Breast epithelium (tissue), 4 donors: ENCODE measurements at regions not wholly inside any gene's neighbourhood (a gene's known extent, or its start where the extent isn't known, plus 50 kb on each side); places are given as distances from the start of the nearest gene placed in this dataset.

Experiments used
- DNase-seq, 2 donors: peaks; one replicate each; pipeline ENCODE4 v3.0.0-alpha.2; 2019; ENCODE audit warnings: low spot score in 2 of 2
- H3K27ac ChIP-seq, 2 donors: fragments of 200-600 bp; sonication (generic) in 1 of 2; one replicate each; pipeline ENCODE4 v1.5.1; 2016 to 2019; ENCODE audit warnings: mild to moderate bottlenecking in 1 of 2
- H3K27me3 ChIP-seq, 2 donors: fragments of 200-600 bp; sonication (generic) in 1 of 2; one replicate each; pipeline versions ENCODE4 v1.5.1 to v1.6.0; 2017 to 2019; ENCODE audit warnings: control low read depth in 1 of 2, mild to moderate bottlenecking in 1 of 2
- H3K36me3 ChIP-seq: fragments of 200-600 bp; one replicate; pipeline ENCODE4 v1.5.1; 2019
- H3K4me1 ChIP-seq, 2 donors: fragments of 200-600 bp; sonication (generic); one replicate each; pipeline ENCODE4 v1.5.1; 2016 to 2019; ENCODE audit warnings: control low read depth in 1 of 2
- H3K4me3 ChIP-seq, 3 donors: fragments of 200-600 bp; sonication (generic); 1 replicate in 2 of 3; 2 replicates in 1 of 3; pipeline ENCODE4 v1.5.1; 2016 to 2019; ENCODE audit warnings: mild to moderate bottlenecking in 3 of 3, moderate library complexity in 2 of 3
- H3K9me3 ChIP-seq, 2 donors: fragments of 200-600 bp; sonication (generic) in 1 of 2; one replicate each; pipeline ENCODE4 v1.5.1; 2016 to 2019; ENCODE audit warnings: control low read depth in 1 of 2
- POLR2A ChIP-seq: fragments of 450-650 bp; IDR thresholded peaks from one replicate; pipeline ENCODE4 v1.6.1; 2016; ENCODE audit warnings: antibody characterized with exemption, mild to moderate bottlenecking, moderate library complexity
- POLR2AphosphoS5 ChIP-seq, 3 donors: sonication (generic); formaldehyde crosslinking; IDR thresholded peaks; one replicate each; pipeline ENCODE4 v1.6.1; 2017; ENCODE audit warnings: antibody characterized with exemption in 3 of 3
- intact Hi-C: fragments of 100-400 bp; cut with DNase I; formaldehyde crosslinking; loops from one replicate; pipeline ENCODE4 v1.15.1; 2023; ENCODE audit warnings: low total_unique reads
- TF ChIP-seq, protein P1 (sequence below), 3 donors: fragments of 450-650 bp; IDR thresholded peaks; one replicate each; pipeline ENCODE4 v1.5.1; 2016 to 2017; ENCODE audit warnings: antibody characterized with exemption in 3 of 3, mild to moderate bottlenecking in 3 of 3, moderate library complexity in 3 of 3

DNA sequence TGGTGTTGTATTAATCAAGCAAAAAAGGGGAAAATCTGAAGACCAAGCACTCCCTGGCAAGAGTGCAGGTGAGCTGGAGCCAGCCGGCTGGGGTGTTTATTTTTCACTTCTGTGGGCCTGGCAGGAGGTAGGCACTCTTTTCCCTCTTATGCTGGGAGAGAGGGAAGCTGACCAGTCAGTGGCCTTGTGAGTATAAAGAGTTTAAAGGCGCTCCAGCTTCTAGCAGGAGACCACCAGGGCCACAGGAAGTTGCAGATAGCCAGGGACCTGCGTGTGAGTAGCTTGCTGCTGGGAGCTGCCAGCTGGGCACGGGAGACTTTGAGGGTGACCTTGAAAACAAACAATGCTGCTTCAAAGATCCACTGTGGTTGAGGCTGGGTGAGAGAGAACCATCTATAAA lies 217.4 kb upstream of the PWP1 start:
- DNase-seq = no peak
- H3K4me1 ChIP-seq = no peaks in the 10 kb centered on the region
- H3K27ac ChIP-seq = no peak overlapping the region
- H3K9me3 ChIP-seq = no peaks in the 10 kb centered on the region
- H3K36me3 ChIP-seq = no peaks in the 10 kb centered on the region
- no peak overlapping the region for H3K4me3 ChIP-seq
- no peaks in the 10 kb centered on the region for H3K27me3 ChIP-seq
- intact Hi-C loops = no loop called here
- TF ChIP-seq POLR2A (no peak), POLR2AphosphoS5 (IDR thresholded peaks at IDR 0.05) (no peak)
- TF ChIP-seq, protein P1, sequence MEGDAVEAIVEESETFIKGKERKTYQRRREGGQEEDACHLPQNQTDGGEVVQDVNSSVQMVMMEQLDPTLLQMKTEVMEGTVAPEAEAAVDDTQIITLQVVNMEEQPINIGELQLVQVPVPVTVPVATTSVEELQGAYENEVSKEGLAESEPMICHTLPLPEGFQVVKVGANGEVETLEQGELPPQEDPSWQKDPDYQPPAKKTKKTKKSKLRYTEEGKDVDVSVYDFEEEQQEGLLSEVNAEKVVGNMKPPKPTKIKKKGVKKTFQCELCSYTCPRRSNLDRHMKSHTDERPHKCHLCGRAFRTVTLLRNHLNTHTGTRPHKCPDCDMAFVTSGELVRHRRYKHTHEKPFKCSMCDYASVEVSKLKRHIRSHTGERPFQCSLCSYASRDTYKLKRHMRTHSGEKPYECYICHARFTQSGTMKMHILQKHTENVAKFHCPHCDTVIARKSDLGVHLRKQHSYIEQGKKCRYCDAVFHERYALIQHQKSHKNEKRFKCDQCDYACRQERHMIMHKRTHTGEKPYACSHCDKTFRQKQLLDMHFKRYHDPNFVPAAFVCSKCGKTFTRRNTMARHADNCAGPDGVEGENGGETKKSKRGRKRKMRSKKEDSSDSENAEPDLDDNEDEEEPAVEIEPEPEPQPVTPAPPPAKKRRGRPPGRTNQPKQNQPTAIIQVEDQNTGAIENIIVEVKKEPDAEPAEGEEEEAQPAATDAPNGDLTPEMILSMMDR (IDR thresholded peaks at IDR 0.05) = no peak

DNA sequence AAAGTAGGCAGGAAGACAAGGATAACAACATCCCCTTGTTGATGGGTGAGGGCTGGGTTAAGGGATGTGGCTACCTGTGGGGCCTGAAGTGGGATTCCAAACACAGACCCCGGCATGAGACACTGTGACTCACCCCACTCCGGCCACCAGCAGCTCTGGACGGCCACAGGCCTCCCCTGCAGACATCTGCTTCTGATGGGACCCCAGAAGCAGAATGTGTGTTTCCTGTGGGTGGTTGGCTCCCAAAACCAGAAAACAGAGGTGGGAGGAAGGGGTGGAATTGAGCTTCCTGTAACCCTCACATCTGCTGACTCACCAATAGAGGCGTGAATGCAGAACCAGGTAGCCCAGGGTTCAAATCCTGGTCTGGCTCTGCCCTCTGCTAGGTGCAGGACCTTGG lies 216.6 kb upstream of the PWP1 start:
- H3K4me1 ChIP-seq = no peaks in the 10 kb centered on the region
- H3K9me3 ChIP-seq = no peaks in the 10 kb centered on the region
- no peak overlapping the region for H3K4me3 ChIP-seq
- DNase-seq = no peak
- no peak overlapping the region for H3K27ac ChIP-seq
- no peaks in the 10 kb centered on the region for H3K36me3 ChIP-seq
- intact Hi-C loops = no loop called here
- no peak for TF ChIP-seq POLR2A
- TF ChIP-seq POLR2AphosphoS5 (IDR thresholded peaks at IDR 0.05) = no peak
- TF ChIP-seq, protein P1 (IDR thresholded peaks at IDR 0.05) = no peak
- no peaks in the 10 kb centered on the region for H3K27me3 ChIP-seq

DNA sequence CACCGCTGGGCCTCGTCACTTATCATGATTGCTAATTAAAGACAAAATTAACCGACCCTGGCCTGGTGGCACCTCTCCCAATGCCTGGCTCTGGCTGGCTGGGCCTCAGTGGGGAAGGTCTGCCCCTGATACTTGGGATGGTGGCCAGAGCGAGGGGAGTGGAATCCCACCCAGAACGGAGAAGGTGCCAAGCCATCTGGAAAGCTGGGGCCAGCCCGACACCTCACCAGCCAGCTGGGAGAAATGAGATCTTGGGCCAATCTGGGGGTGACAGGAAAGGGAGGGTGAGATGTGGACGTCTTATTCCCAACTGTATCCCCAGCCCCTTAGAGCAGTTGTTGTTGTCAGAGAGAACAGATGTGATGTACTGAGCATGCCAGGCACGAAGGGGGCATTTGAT lies 215.0 kb upstream of the PWP1 start:
- Histone ChIP-seq H3K27ac (no peak overlapping the region), H3K27me3 (no peaks in the 10 kb centered on the region), H3K4me1 (no peaks in the 10 kb centered on the region), H3K4me3 (no peak overlapping the region), H3K36me3 (no peaks in the 10 kb centered on the region), H3K9me3 (no peaks in the 10 kb centered on the region)
- TF ChIP-seq, protein P1 (IDR thresholded peaks at IDR 0.05) = no peak
- TF ChIP-seq POLR2AphosphoS5 (IDR thresholded peaks at IDR 0.05) (no peak), POLR2A (no peak)
- no peak for DNase-seq
- intact Hi-C loops = loop anchor here (5.0 kb wide), 1 partner anchor 1193 kb away; no protein-coding TSS in a partner anchor

DNA sequence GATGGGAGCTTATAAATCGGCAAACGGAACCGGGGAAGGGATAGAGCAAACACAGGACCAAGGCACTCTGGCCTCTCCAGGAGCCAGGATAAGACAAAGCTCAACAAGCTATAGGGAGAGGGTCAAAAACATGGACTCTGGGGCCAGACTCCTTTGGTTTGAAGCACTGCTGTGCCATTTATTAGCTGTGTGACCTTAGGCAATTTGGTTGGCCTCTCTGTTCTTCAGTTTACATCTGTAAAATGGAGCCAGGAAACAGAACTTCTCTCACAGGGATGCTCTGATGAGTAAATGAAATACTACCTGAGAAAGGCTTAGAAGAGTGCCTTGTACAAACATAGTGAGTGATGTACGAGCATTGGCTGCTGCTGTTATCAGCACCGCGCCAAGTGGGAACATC lies 213.3 kb upstream of the PWP1 start:
- Histone ChIP-seq H3K4me1 (no peaks in the 10 kb centered on the region), H3K27ac (no peak overlapping the region), H3K9me3 (no peaks in the 10 kb centered on the region), H3K36me3 (no peaks in the 10 kb centered on the region), H3K27me3 (no peaks in the 10 kb centered on the region), H3K4me3 (no peak overlapping the region)
- TF ChIP-seq POLR2A = no peak
- no peak for TF ChIP-seq POLR2AphosphoS5 (IDR thresholded peaks at IDR 0.05)
- TF ChIP-seq, protein P1 (IDR thresholded peaks at IDR 0.05) = no peak
- intact Hi-C loops = loop anchor here (5.0 kb wide), 1 partner anchor 1195 kb away; no protein-coding TSS in a partner anchor
- no peak for DNase-seq

DNA sequence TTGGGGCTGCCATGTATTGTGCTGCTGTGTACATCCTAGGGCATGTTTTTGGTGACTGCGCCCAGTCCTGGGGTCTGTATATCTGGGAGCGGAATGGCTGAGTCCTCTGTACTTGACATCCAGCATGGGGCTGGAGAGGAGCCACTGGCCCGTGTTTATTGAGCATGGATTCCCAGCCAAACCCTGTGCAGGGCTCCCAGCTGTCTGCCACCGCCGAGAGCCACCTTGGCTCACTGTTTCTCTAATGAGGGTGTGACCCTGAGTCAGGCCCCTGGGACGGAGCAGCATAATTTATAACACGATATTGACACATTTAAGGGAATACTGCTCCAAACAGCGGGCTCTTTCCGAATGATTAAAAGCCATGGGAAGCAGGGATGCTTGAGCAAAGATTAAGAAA lies 211.5 kb upstream of the PWP1 start:
- H3K4me1 ChIP-seq = no peaks in the 10 kb centered on the region
- no peaks in the 10 kb centered on the region for H3K36me3 ChIP-seq
- no peak for TF ChIP-seq POLR2A
- TF ChIP-seq, protein P1 (IDR thresholded peaks at IDR 0.05) = no peak
- no peak for TF ChIP-seq POLR2AphosphoS5 (IDR thresholded peaks at IDR 0.05)
- no peak for DNase-seq
- no peaks in the 10 kb centered on the region for H3K27me3 ChIP-seq
- intact Hi-C loops = loop anchor here (5.0 kb wide), 1 partner anchor 1197 kb away; no protein-coding TSS in a partner anchor
- H3K4me3 ChIP-seq = no peak overlapping the region
- H3K27ac ChIP-seq = no peak overlapping the region
- H3K9me3 ChIP-seq = no peaks in the 10 kb centered on the region
